Right lobe of liver (tissue), 6 donors: ENCODE measurements at regions not wholly inside any gene's neighbourhood (a gene's known extent, or its start where the extent isn't known, plus 50 kb on each side); places are given as distances from the start of the nearest gene placed in this dataset.

Source experiments
- ATAC-seq, 4 donors: fragments of 200-7000 bp; cut with Tn5 transposase; one replicate each; pipeline ENCODE4 v1.9.1; 2020; ENCODE audit warnings: mild to moderate bottlenecking in 4 of 4, moderate library complexity in 4 of 4
- DNase-seq, 3 donors: peaks; one replicate each; pipeline ENCODE4 v3.0.0-alpha.2; 2020
- H3K27ac ChIP-seq, 3 donors: fragments of 200-600 bp; one replicate each; pipeline ENCODE4 v1.8.0; 2022
- H3K27me3 ChIP-seq, 2 donors: fragments of 200-600 bp; one replicate each; pipeline ENCODE4 v1.8.0; 2022
- H3K36me3 ChIP-seq, 4 donors: fragments of 200-600 bp; sonication (generic) in 1 of 4; one replicate each; pipeline versions ENCODE4 v1.5.1 to v1.8.0; 2017 to 2022; ENCODE audit warnings: control low read depth in 1 of 4
- H3K4me1 ChIP-seq, 4 donors: fragments of 200-600 bp; sonication (generic) in 1 of 4; one replicate each; pipeline versions ENCODE4 v1.5.1 to v1.8.0; 2017 to 2022; ENCODE audit warnings: control low read depth in 1 of 4
- H3K4me3 ChIP-seq, 3 donors: fragments of 200-600 bp; one replicate each; pipeline ENCODE4 v1.8.0; 2022
- H3K9me3 ChIP-seq, 4 donors: fragments of 200-600 bp; sonication (generic) in 1 of 4; one replicate each; pipeline versions ENCODE4 v1.5.1 to v1.8.0; 2017 to 2022; ENCODE audit warnings: control low read depth in 1 of 4
- CTCF ChIP-seq, 4 donors: fragments of 200-600 bp in 3 of 4; fragments of 450-650 bp in 1 of 4; IDR thresholded peaks; one replicate each; pipeline versions ENCODE4 v1.5.1 to v1.8.0; 2016 to 2022; ENCODE audit warnings: antibody characterized with exemption in 4 of 4, mild to moderate bottlenecking in 2 of 4
- POLR2A ChIP-seq: fragments of 450-650 bp; IDR thresholded peaks from one replicate; pipeline ENCODE4 v1.6.1; 2017; ENCODE audit warnings: antibody characterized with exemption, mild to moderate bottlenecking
- WGBS: methylation state at CpG from one replicate; pipeline ENCODE4 v1.1.6; 2018; ENCODE audit warnings: low coverage, low lambda C conversion rate; ENCODE audit not compliant: insufficient coverage; ENCODE audit errors: missing lambda C conversion rate; 5-methylcytosine and 5-hydroxymethylcytosine counted together
- intact Hi-C, 2 donors: fragments of 100-400 bp; cut with DNase I; formaldehyde crosslinking; loops; one replicate each; pipeline versions ENCODE4 v1.11.2 to v1.14.1; 2022
- donor health status: DM: no; HTN: yes; CAD: no.
- donor health status: DM: no; HTN: no; CAD: no.
- donor health status: DM: no; HTN: no; CAD: no.
- donor health status: DM: no; HTN: yes; CAD: no.
- donor health status: DM: no; HTN: yes; CAD: no.

DNA sequence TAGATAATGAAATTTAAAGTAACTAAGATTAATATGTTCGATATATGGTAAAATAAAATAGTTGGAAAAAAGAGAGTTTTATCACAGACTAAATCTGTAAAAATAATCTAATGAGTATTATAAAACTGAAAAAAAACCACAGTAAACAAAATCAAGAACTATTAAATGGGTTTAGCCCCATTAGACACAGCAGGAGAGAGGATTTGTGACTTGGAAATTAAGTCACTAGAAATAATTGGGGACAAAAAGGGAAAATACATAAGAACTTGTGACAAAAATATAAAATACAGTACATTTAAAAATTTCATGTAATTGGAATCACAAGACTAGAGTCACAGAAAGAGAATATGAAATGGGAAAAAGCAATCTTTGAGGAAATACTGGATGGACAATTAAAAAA is 1114.6 kb upstream of the KLHL29 start:
- no peak for TF ChIP-seq POLR2A
- TF ChIP-seq CTCF (IDR thresholded peaks at IDR 0.05), result no peak

GRCh38 chr2:22273853-22274252 is 1111.1 kb upstream of the KLHL29 start:
- Histone ChIP-seq H3K4me3 (no peak overlapping the region), H3K9me3 (peaks cover 0 to 4% (median 0%) of the 10 kb centered on the region in 4 donors), H3K36me3 (no peaks in the 10 kb centered on the region), H3K4me1 (no peaks in the 10 kb centered on the region), H3K27ac (no peak overlapping the region), H3K27me3 (no peaks in the 10 kb centered on the region)
- 60% methylated on average over 1 of the region's 1 CpG for WGBS
- TF ChIP-seq POLR2A (no peak), CTCF (IDR thresholded peaks at IDR 0.05) (no peak)
- intact Hi-C loops, result no loop called here
- ATAC-seq, result no peak
- no peak for DNase-seq

More for the DNA sequence above, 1114.6 kb upstream of the KLHL29 start:
- no peak for ATAC-seq
- Histone ChIP-seq H3K36me3 (no peaks in the 10 kb centered on the region), H3K4me1 (no peaks in the 10 kb centered on the region), H3K4me3 (no peak overlapping the region), H3K27me3 (no peaks in the 10 kb centered on the region), H3K9me3 (peaks cover 0 to 4% (median 0%) of the 10 kb centered on the region in 4 donors), H3K27ac (no peak overlapping the region)
- no peak for DNase-seq
- intact Hi-C loops, result no loop called here
- 88% methylated on average over 1 of the region's 1 CpG for WGBS

- Histone ChIP-seq H3K27me3 (no peaks in the 10 kb centered on the region), H3K4me1 (no peaks in the 10 kb centered on the region), H3K27ac (no peak overlapping the region), H3K9me3 (peaks cover 0 to 4% (median 0%) of the 10 kb centered on the region in 4 donors), H3K4me3 (no peak overlapping the region), H3K36me3 (no peaks in the 10 kb centered on the region)
- intact Hi-C loops, result no loop called here
- 80% methylated on average over 3 of the region's 3 CpGs for WGBS
- no peak for ATAC-seq
- TF ChIP-seq POLR2A (no peak), CTCF (IDR thresholded peaks at IDR 0.05) (no peak)
- DNase-seq, result no peak
Observed at GRCh38 chr2:22274661-22275060, 1110.3 kb upstream of the KLHL29 start.

DNA sequence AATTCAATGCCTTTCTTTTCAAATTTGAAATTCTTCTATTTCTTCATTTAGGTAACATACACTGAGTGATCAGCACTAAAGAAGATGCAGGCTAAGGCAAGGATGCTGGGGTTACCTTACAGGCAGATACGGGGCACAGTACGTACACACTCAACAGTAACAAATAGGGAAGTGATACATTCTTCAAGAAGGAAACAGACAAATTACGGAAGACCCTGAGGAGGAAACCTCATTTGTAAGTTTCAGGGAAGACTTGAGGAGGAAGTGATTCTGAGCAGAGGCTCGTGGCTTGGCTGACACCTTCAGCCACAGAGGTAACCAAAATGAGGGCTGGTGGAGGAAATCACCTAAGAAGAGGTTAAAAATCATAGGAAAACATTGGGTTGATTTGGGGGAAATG is 1108.3 kb upstream of the KLHL29 start:
- intact Hi-C loops, result no loop called here
- H3K4me3 ChIP-seq, result no peak overlapping the region
- TF ChIP-seq CTCF (IDR thresholded peaks at IDR 0.05) (no peak), POLR2A (no peak)
- 46% methylated on average over 4 of the region's 4 CpGs for WGBS
- DNase-seq (no peak), ATAC-seq (no peak)
- H3K27me3 ChIP-seq, result no peaks in the 10 kb centered on the region
- H3K9me3 ChIP-seq, result no peaks in the 10 kb centered on the region
- no peak overlapping the region for H3K27ac ChIP-seq
- H3K4me1 ChIP-seq, result peaks cover 0 to 4% (median 2%) of the 10 kb centered on the region in 4 donors
- no peaks in the 10 kb centered on the region for H3K36me3 ChIP-seq

GRCh38 chr2:22279541-22279940 is 1105.4 kb upstream of the KLHL29 start:
- peaks cover 0 to 15% (median 7%) of the 10 kb centered on the region in 4 donors for H3K4me1 ChIP-seq
- no peaks in the 10 kb centered on the region for H3K36me3 ChIP-seq
- no peaks in the 10 kb centered on the region for H3K27me3 ChIP-seq
- no peak overlapping the region for H3K27ac ChIP-seq
- intact Hi-C loops, result no loop called here
- no peaks in the 10 kb centered on the region for H3K9me3 ChIP-seq
- no peak overlapping the region for H3K4me3 ChIP-seq
- DNase-seq (no peak), ATAC-seq (no peak)
- TF ChIP-seq POLR2A (no peak), CTCF (IDR thresholded peaks at IDR 0.05) (no peak)
